ENCODE measurements at regions not wholly inside any gene's neighbourhood (a gene's known extent, or its start where the extent isn't known, plus 50 kb on each side); places are given as distances from the start of the nearest gene placed in this dataset.

GRCh38 chr13:90287521-90287920 lies 1060.0 kb upstream of the MIR17HG start:
- Histone ChIP-seq H3K79me2 (ENCODE audit: insufficient read depth, low read length) (no peaks in the 10 kb centered on the region), H3K27me3 (ENCODE audit: insufficient read depth, low read length) (no peaks in the 10 kb centered on the region), H3K4me1 (ENCODE audit: insufficient read depth, low read length) (no peaks in the 10 kb centered on the region), H2AFZ (ENCODE audit: low read length) (no peak overlapping the region), H3K36me3 (ENCODE audit: insufficient read depth, low read length) (no peaks in the 10 kb centered on the region), H3K4me2 (ENCODE audit: insufficient read depth, low read length) (no peak overlapping the region), H3K4me3 (ENCODE audit: insufficient read depth, low read length) (no peak overlapping the region), H3K27ac (ENCODE audit: low read depth, low read length) (no peak overlapping the region), H4K20me1 (ENCODE audit: insufficient read depth, low read length) (no peaks in the 10 kb centered on the region), H3K9me3 (ENCODE audit: low read depth, low read length) (peaks cover 6% of the 10 kb centered on the region)
- no peak for DNase-seq (ENCODE audit: insufficient read length, low spot score, missing footprints)
- TF ChIP-seq CTCF (IDR thresholded peaks at IDR 0.05; ENCODE audit: extremely low read depth, low read depth, low read length) = no peak

GRCh38 chr13:90293793-90294361 lies 1053.6 kb upstream of the MIR17HG start:
- no peak overlapping the region for H2AFZ ChIP-seq (ENCODE audit: low read length)
- no peaks in the 10 kb centered on the region for H3K79me2 ChIP-seq (ENCODE audit: insufficient read depth, low read length)
- H3K9me3 ChIP-seq (ENCODE audit: low read depth, low read length) = no peaks in the 10 kb centered on the region
- no peaks in the 10 kb centered on the region for H3K36me3 ChIP-seq (ENCODE audit: insufficient read depth, low read length)
- no peak overlapping the region for H3K4me3 ChIP-seq (ENCODE audit: insufficient read depth, low read length)
- H3K4me1 ChIP-seq (ENCODE audit: insufficient read depth, low read length) = no peaks in the 10 kb centered on the region
- no peak overlapping the region for H3K4me2 ChIP-seq (ENCODE audit: insufficient read depth, low read length)
- DNase-seq (ENCODE audit: insufficient read length, low spot score, missing footprints) = no peak
- no peaks in the 10 kb centered on the region for H3K27me3 ChIP-seq (ENCODE audit: insufficient read depth, low read length)
- no peak overlapping the region for H3K27ac ChIP-seq (ENCODE audit: low read depth, low read length)
- no peak for TF ChIP-seq CTCF (IDR thresholded peaks at IDR 0.05; ENCODE audit: extremely low read depth, low read depth, low read length)
- H4K20me1 ChIP-seq (ENCODE audit: insufficient read depth, low read length) = no peaks in the 10 kb centered on the region

GRCh38 chr13:90299238-90299637 lies 1048.2 kb upstream of the MIR17HG start:
- no peak overlapping the region for H3K4me3 ChIP-seq (ENCODE audit: insufficient read depth, low read length)
- H3K4me1 ChIP-seq (ENCODE audit: insufficient read depth, low read length) = no peaks in the 10 kb centered on the region
- no peak for TF ChIP-seq CTCF (IDR thresholded peaks at IDR 0.05; ENCODE audit: extremely low read depth, low read depth, low read length)
- H3K27ac ChIP-seq (ENCODE audit: low read depth, low read length) = no peak overlapping the region
- no peaks in the 10 kb centered on the region for H3K27me3 ChIP-seq (ENCODE audit: insufficient read depth, low read length)
- no peaks in the 10 kb centered on the region for H3K36me3 ChIP-seq (ENCODE audit: insufficient read depth, low read length)
- no peak overlapping the region for H2AFZ ChIP-seq (ENCODE audit: low read length)
- no peaks in the 10 kb centered on the region for H4K20me1 ChIP-seq (ENCODE audit: insufficient read depth, low read length)
- H3K79me2 ChIP-seq (ENCODE audit: insufficient read depth, low read length) = no peaks in the 10 kb centered on the region
- H3K9me3 ChIP-seq (ENCODE audit: low read depth, low read length) = no peaks in the 10 kb centered on the region
- H3K4me2 ChIP-seq (ENCODE audit: insufficient read depth, low read length) = no peak overlapping the region
- DNase-seq (ENCODE audit: insufficient read length, low spot score, missing footprints) = no peak

GRCh38 chr13:90300015-90300414 lies 1047.5 kb upstream of the MIR17HG start:
- no peak for TF ChIP-seq CTCF (IDR thresholded peaks at IDR 0.05; ENCODE audit: extremely low read depth, low read depth, low read length)

More at GRCh38 chr13:90300015-90300414, 1047.5 kb upstream of the MIR17HG start:
- no peaks in the 10 kb centered on the region for H3K36me3 ChIP-seq (ENCODE audit: insufficient read depth, low read length)
- H3K79me2 ChIP-seq (ENCODE audit: insufficient read depth, low read length) = no peaks in the 10 kb centered on the region
- no peak for DNase-seq (ENCODE audit: insufficient read length, low spot score, missing footprints)
- H2AFZ ChIP-seq (ENCODE audit: low read length) = no peak overlapping the region
- no peak overlapping the region for H3K27ac ChIP-seq (ENCODE audit: low read depth, low read length)
- no peaks in the 10 kb centered on the region for H3K27me3 ChIP-seq (ENCODE audit: insufficient read depth, low read length)
- H3K9me3 ChIP-seq (ENCODE audit: low read depth, low read length) = no peaks in the 10 kb centered on the region
- no peak overlapping the region for H3K4me3 ChIP-seq (ENCODE audit: insufficient read depth, low read length)
- no peak overlapping the region for H3K4me2 ChIP-seq (ENCODE audit: insufficient read depth, low read length)
- no peaks in the 10 kb centered on the region for H4K20me1 ChIP-seq (ENCODE audit: insufficient read depth, low read length)
- H3K4me1 ChIP-seq (ENCODE audit: insufficient read depth, low read length) = no peaks in the 10 kb centered on the region

All from osteoblast (primary cell).